Keratinocyte (primary cell): ENCODE measurements at regions not wholly inside any gene's neighbourhood (a gene's known extent, or its start where the extent isn't known, plus 50 kb on each side); places are given as distances from the start of the nearest gene placed in this dataset.

Source experiments
- DNase-seq: peaks from one replicate; pipeline ENCODE4 v3.0.0-alpha.2; 2011; ENCODE audit warnings: low read depth, missing footprints, low spot score
- FAIRE-seq: peaks from 2 replicates; lab custom pipeline; 2011; peaks lifted over from hg19 to GRCh38; lab: Jason Lieb, UNC
- H2AFZ ChIP-seq: 2 replicates; pipeline ENCODE4 v1.6.0; 2012; ENCODE audit warnings: low read length, control low read depth, inconsistent platforms; ENCODE audit not compliant: control insufficient read depth
- H3K27ac ChIP-seq: 2 replicates; pipeline ENCODE4 v1.5.1; 2011; ENCODE audit warnings: low read length; ENCODE audit not compliant: control insufficient read depth, insufficient read depth
- H3K27me3 ChIP-seq: 3 replicates; pipeline ENCODE4 v1.6.0; 2011; ENCODE audit warnings: low read length; ENCODE audit not compliant: control insufficient read depth, insufficient read depth; ENCODE audit errors: extremely low read depth
- H3K36me3 ChIP-seq, 2 experiments: 2 replicates in 1 of 2; 3 replicates in 1 of 2; pipeline ENCODE4 v1.5.1; 2011; ENCODE audit warnings: low read length in 2 of 2, mild to moderate bottlenecking in 1 of 2; ENCODE audit not compliant: control insufficient read depth in 2 of 2, insufficient read depth in 2 of 2; ENCODE audit errors: extremely low read depth in 1 of 2
- H3K4me1 ChIP-seq: 3 replicates; pipeline ENCODE4 v1.5.1; 2011; ENCODE audit warnings: low read length; ENCODE audit not compliant: control insufficient read depth, insufficient read depth; ENCODE audit errors: extremely low read depth
- H3K4me2 ChIP-seq: 3 replicates; pipeline ENCODE4 v1.6.0; 2011; ENCODE audit warnings: low read depth, low read length; ENCODE audit not compliant: control insufficient read depth, insufficient read depth; ENCODE audit errors: extremely low read depth
- H3K4me3 ChIP-seq, 3 experiments: fragments of 200-600 bp in 1 of 3; sonication (generic) in 1 of 3; 2 replicates in 2 of 3; 3 replicates in 1 of 3; pipeline ENCODE4 v1.5.1; 2011 to 2016; ENCODE audit warnings: low read length in 3 of 3, mild to moderate bottlenecking in 3 of 3, control low read depth in 2 of 3, inconsistent platforms in 1 of 3, low read depth in 1 of 3, mixed read lengths in 1 of 3, mixed run types in 1 of 3, moderate library complexity in 1 of 3; ENCODE audit not compliant: control insufficient read depth in 2 of 3, insufficient read depth in 2 of 3; ENCODE audit errors: extremely low read depth in 1 of 3
- H3K79me2 ChIP-seq: 2 replicates; pipeline ENCODE4 v1.6.0; 2012; ENCODE audit warnings: low read length; ENCODE audit not compliant: control insufficient read depth, insufficient read depth
- H3K9ac ChIP-seq: 3 replicates; pipeline ENCODE4 v1.6.0; 2011; ENCODE audit warnings: low read length; ENCODE audit not compliant: control insufficient read depth, insufficient read depth; ENCODE audit errors: extremely low read depth
- H3K9me1 ChIP-seq: 3 replicates; pipeline ENCODE4 v1.6.0; 2011; ENCODE audit warnings: low read length; ENCODE audit not compliant: control insufficient read depth, insufficient read depth; ENCODE audit errors: extremely low read depth
- H3K9me3 ChIP-seq: 2 replicates; pipeline ENCODE4 v1.5.1; 2012; ENCODE audit warnings: low read depth, low read length; ENCODE audit not compliant: control insufficient read depth
- H4K20me1 ChIP-seq: 3 replicates; pipeline ENCODE4 v1.6.0; 2011; ENCODE audit warnings: low read length; ENCODE audit not compliant: control insufficient read depth, insufficient read depth; ENCODE audit errors: extremely low read depth
- CTCF ChIP-seq, 3 experiments: IDR thresholded peaks in 1 of 3; conservative IDR thresholded peaks in 1 of 3; optimal IDR thresholded peaks in 1 of 3; 2 replicates in 2 of 3; 3 replicates in 1 of 3; pipeline versions ENCODE3 to v1.5.1; 2011; ENCODE audit warnings: low read length in 3 of 3, mild to moderate bottlenecking in 3 of 3, moderate library complexity in 2 of 3, control low read depth in 1 of 3, inconsistent platforms in 1 of 3; ENCODE audit not compliant: insufficient read depth in 2 of 3; ENCODE audit errors: extremely low read depth in 1 of 3
- EZH2 ChIP-seq: IDR thresholded peaks from one replicate; pipeline ENCODE4 v1.6.1; 2012; ENCODE audit warnings: inconsistent platforms, mild to moderate bottlenecking, low read length, moderate library complexity
- dilution Hi-C: fragments of 300-500 bp; cut with MboI; formaldehyde crosslinking; loops from one replicate; pipeline ENCODE4 v1.7.0; 2020; ENCODE audit warnings: low sequenced_read_pairs; ENCODE audit not compliant: extremely low pct_ligation_motif_present

- H3K9ac ChIP-seq = no peak overlapping the region
- no peaks in the 10 kb centered on the region for H3K27me3 ChIP-seq
- H3K36me3 ChIP-seq = no peaks in the 10 kb centered on the region
- no peaks in the 10 kb centered on the region for H3K79me2 ChIP-seq
- H3K4me3 ChIP-seq = no peak overlapping the region
- dilution Hi-C loops = no loop called here
- H3K4me1 ChIP-seq = no peaks in the 10 kb centered on the region
- H3K9me1 ChIP-seq = no peaks in the 10 kb centered on the region
- no peak overlapping the region for H3K4me2 ChIP-seq
- FAIRE-seq = no peak
- DNase-seq = no peak
- no peak overlapping the region for H2AFZ ChIP-seq
- H4K20me1 ChIP-seq = no peaks in the 10 kb centered on the region
- peaks cover 1% of the 10 kb centered on the region for H3K9me3 ChIP-seq
- H3K27ac ChIP-seq = no peak overlapping the region
- no peak for TF ChIP-seq CTCF (optimal IDR thresholded peaks at IDR 0.05 in 1 of 3, IDR thresholded peaks at IDR 0.05 in 1 of 3, conservative IDR thresholded peaks at IDR 0.05 in 1 of 3; ENCODE audit: extremely low read depth in 1 of 3, insufficient read depth in 2 of 3, low read length in 3 of 3)
- TF ChIP-seq EZH2 = no peak
These were observed 113.2 kb downstream of the NPTX2 start for GRCh38 chr7:98730326-98730725.

GRCh38 chr7:98731651-98732050 lies 114.6 kb downstream of the NPTX2 start:
- DNase-seq = no peak
- no peak overlapping the region for H3K27ac ChIP-seq
- no peak overlapping the region for H3K9ac ChIP-seq
- no peaks in the 10 kb centered on the region for H3K4me1 ChIP-seq
- no peaks in the 10 kb centered on the region for H3K36me3 ChIP-seq
- no peaks in the 10 kb centered on the region for H3K9me1 ChIP-seq
- H2AFZ ChIP-seq = no peak overlapping the region
- H3K79me2 ChIP-seq = no peaks in the 10 kb centered on the region
- peaks cover 3% of the 10 kb centered on the region for H3K9me3 ChIP-seq
- dilution Hi-C loops = no loop called here
- H3K4me3 ChIP-seq = no peak overlapping the region
- no peak for FAIRE-seq
- H3K4me2 ChIP-seq = no peak overlapping the region
- no peak for TF ChIP-seq EZH2
- TF ChIP-seq CTCF (optimal IDR thresholded peaks at IDR 0.05 in 1 of 3, IDR thresholded peaks at IDR 0.05 in 1 of 3, conservative IDR thresholded peaks at IDR 0.05 in 1 of 3; ENCODE audit: extremely low read depth in 1 of 3, insufficient read depth in 2 of 3, low read length in 3 of 3) = no peak
- no peaks in the 10 kb centered on the region for H3K27me3 ChIP-seq
- no peaks in the 10 kb centered on the region for H4K20me1 ChIP-seq
